Stimulated activated naive CD4-positive, alpha-beta T cell (primary cell): ENCODE measurements at regions not wholly inside any gene's neighbourhood (a gene's known extent, or its start where the extent isn't known, plus 50 kb on each side); places are given as distances from the start of the nearest gene placed in this dataset.

ENCODE experiments used
- DNase-seq, 6 experiments: peaks; one replicate each; lab custom pipeline; 2025; lab: John Stamatoyannopoulos, UW

DNA sequence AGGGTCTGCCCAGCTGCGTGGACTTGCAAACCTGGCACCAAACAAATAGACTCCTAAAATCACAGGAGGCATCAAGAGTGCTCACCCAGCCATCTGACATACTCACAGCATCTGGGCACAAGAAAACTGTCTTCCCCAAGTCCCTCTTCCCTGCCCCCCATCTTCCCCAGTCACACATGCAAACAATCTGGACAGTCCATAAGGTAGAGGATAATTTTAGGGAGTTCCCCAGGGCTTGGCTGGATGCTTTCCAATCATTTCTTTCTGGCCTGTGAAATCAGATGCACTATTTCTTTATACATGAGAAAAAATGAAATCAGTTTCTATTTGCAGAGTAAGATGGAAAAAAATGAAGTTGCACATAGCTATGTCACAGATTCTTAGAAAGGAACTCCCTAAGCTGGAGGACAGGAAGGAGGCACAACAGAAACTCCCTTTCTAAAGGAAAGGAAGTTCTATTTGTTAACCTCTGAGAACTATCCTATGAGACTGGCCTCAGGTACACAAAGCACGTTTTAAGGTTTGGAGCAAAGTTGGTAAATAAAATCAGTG, 342.3 kb downstream of the HNRNPD start:
- DNase-seq = no peak

GRCh38 chr4:82017680-82018079, 356.1 kb downstream of the HNRNPD start:
- peak in 2 of 6 experiments; percentile 1 to 2 for DNase-seq

GRCh38 chr4:82005158-82005557, 368.6 kb downstream of the HNRNPD start:
- DNase-seq = no peak

DNA sequence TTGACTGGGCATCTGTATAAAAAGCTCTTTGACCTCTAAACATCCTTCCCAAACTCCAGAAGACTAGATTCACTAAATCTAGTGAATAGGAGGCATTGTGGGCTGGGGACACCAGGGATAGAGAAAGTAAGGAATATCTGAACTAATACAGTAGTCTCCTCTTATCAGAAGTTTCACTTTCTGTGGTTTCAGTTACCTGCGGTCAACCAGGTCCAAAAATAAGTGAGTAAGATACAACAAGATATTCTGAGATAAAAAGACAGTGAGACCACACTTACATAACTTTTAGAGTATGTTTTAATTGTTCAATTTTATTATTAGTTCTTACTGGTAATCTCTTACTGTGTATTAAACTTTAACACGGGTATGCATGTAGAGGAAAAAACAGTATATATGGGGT, 376.5 kb downstream of the HNRNPD start:
- no peak for DNase-seq

DNA sequence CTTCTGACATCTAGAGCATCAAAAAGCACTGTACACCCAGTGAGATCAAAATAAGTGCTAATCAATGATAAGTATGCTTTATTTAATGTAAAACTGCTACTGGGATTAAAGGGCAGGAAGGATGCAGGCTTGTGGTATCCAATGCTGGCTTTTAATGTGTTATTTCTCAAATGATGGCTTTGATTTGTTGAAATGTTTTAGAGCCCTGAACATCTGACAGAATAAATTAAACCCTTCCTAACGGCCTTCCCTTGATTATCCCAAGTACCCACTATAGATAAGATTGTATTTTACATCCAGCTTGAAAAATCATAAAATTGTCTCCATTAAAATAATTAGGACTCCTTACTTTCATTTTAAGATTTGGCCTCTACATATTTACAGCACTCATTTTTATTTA, 382.9 kb downstream of the HNRNPD start:
- no peak for DNase-seq

DNA sequence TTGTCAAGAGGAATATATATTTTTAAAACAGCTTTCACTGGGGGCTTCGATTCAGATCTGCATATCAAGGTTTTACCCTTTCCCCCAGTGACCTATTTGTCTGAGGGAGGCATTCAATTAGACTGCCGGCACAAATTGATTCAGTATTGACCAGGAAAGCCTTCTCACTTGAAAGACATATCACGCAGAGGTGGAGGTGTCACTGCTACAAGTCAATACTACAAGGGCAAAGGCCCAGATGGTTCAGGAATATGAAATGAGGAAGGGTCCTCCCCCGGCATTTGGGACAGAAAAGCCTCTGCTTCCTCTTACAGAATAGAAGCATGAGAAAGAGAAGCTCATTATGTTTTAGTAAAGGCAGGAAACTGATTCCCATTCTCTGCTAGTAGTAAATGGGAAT, 383.6 kb downstream of the HNRNPD start:
- DNase-seq = no peak

DNA sequence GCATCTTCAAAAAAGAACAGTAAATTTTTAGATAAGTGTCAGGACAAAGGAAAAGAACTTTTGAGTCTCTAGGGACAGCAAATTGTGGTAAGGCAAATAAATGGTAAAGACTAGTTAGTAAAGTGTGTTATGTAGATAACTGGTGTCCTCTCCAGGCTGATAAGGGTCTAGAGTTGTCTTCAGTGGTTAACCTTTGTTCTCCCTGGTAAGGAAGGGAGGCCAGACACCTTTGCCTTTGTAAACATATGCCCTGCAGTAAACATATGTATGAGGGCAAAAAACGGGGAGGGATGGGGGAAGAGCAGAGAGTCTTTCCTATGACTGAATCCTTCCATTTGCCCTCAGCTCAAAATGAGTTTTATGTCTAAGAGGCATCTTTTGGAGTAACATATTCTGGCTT, 384.6 kb downstream of the HNRNPD start:
- no peak for DNase-seq

- DNase-seq = no peak
Observed at GRCh38 chr4:81988178-81988577, 385.6 kb downstream of the HNRNPD start.

- DNase-seq = no peak
Observed at GRCh38 chr4:81984746-81985145, 389.0 kb downstream of the HNRNPD start.

DNA sequence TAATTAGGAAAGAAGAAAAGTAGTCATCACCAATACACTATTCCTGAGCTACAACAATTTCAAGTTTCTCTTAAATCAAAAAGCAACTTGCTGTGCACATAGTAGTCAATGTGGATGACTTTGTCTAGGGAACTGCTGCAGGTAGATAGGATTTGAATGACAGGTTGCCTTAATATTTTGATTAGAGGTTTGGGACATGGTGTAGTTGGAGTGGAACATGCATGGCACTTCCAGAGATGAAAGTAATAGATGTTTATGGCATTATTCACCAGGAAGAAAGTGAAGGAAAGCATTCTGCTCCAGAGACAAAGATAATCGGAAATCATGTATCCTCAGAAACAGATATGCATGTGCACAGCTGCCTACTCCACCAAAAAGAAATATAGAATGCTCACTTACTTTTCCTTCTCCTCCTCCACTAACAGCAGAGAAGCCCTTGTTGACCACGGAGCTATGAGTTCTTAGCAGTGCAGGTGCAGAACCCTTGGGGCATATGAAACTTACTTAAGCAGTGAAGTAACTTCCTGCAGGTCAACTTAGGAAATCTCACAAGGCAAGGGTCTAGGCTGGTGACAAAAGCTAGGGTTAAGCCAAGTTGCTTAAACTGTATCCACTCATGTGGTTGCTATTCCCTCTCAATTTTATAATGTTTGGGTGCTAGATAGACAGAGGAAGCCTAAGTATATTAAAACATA, 390.8 kb downstream of the HNRNPD start:
- DNase-seq = no peak

DNA sequence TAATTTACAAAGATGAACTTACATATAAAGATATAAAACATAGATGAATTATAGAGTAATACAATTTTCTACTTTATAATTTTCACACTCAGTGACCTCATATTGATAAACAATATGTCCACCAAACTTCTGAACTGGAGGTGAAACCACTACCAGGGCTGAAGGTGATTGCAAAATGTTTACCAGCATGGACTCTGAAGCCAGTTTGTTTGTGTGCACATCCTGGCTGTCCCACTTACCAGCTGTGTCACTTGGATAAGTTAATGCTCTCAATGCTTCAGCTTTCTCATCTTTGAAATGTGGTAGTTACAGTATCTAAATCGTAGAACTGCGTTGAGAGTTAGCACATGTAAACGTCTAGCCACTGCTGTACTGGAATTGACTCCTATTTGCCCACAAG, 392.6 kb downstream of the HNRNPD start:
- no peak for DNase-seq

- DNase-seq = no peak
Observed at GRCh38 chr4:81974523-81974922, 399.3 kb downstream of the HNRNPD start.

DNA sequence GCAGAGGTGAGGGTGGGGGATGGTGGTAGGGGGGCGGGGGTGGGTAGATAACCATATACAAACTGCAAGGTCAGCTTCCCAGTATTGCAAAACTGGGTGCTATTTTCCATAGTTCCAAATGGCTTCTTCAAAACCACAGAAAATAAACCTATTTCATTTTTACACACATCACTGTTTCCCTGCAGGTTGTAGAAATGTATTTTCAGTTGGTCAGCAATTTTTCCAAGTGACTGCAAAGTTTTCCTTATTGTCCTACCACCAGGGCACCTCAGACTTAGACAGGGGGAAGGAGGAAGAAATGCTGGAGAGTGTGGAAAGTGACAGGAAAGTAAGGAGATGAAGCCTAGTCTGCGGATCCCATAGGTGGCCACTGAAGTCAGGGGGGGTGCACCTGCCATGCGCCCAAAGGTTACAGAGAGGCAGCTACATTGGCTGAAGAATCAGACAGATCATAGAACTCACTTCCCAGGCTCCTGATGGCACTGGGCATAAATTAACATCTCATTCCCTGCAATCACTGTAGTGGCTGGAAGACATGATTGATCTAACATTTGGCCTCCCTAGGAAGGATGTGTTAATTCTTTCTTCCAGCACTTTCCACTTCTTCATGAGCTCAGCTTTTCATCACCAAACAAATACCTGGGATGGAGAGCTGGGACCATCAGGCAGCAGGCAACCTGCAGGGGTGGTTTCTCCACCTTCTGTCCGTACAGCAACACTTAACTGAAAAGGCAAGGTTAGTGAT, 402.0 kb downstream of the HNRNPD start:
- no peak for DNase-seq

- no peak for DNase-seq
Observed at GRCh38 chr4:81971061-81971460, 402.7 kb downstream of the HNRNPD start.

GRCh38 chr4:81970454-81970853, 403.3 kb downstream of the HNRNPD start:
- DNase-seq = no peak

DNA sequence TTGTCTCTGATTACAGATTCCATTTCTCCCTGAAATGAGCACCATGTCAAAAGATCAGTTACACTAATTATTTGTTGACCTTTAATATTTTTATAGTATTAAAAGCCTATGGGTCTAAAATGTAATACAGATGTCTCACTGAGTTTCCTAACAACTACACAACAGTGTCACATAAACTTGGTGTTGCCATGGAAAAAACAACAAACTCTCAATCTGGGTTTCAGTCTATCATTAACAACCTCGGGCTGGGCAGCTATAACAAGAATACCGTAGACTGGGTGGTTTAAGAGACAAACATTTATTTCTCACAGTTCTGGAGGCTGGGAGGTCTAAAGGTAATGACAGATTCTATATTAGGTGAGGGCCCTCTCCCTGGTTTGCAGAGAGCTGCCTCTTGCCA, 407.1 kb downstream of the HNRNPD start:
- DNase-seq = no peak

DNA sequence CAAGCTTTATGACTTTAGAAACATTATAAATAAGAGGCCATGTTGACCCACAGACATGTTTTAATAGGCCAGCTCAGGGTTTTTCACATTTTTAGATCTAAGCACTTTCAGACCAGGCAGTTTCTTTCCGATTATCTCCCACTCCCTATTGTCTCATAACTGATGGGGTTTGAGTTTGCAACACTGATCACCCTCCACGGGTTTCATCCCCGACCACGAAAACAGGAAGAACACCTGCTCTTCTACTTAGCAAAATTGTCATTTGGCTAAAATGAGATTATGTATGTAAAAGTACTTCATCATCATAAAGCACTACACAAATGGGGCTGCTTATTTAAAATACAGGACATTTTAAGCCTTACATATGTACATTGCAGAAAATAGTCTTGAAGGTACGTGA, 407.9 kb downstream of the HNRNPD start:
- no peak for DNase-seq

- DNase-seq = no peak
Observed at GRCh38 chr4:81965454-81965853, 408.3 kb downstream of the HNRNPD start.

DNA sequence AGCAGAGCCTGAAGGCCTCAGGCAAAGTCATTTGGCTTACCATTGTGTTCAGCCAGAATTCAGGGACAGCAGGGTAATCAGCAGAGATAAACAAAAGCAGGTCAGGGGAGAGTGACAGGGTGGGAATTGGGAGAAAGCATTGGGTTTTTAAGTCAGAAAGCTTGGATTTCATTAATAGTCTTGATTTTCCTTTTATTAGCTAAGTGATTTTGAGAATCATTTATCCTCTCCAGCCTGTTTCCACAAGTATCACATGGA, 410.1 kb downstream of the HNRNPD start:
- DNase-seq = no peak

DNA sequence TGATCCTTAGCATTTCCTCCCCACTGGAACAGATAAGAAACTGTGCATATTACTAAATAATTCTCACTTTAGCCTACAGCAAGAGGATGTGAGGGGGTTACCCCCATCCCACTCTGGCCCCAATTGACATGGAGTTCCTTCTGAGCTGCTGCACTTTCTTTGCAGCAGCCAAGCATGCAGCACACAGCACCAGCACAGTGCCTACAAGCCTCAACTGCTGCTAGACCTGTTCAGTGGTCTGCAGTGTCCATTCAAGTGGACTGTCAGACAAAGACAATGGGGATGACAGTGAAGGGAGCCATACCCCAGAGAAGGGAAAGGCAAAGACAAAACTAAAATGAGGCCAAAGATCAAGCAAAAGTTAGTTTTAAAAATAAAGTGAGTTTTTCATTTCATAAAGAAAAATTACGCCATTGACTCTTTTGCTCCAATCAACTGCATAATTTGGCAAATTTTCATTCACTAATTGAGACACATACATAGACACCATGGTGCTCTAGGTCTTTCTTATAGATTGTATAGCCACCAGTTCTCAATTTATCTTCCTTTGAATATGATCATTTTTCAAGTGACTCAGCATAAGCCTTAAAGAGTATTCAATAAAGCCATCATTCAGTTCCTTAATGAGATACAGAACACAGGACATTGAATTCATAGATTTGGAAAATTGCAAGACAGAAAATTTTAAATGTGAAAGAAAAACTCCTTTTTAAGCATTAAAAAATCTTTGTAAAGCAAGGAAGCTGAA, 410.6 kb downstream of the HNRNPD start:
- no peak for DNase-seq

DNA sequence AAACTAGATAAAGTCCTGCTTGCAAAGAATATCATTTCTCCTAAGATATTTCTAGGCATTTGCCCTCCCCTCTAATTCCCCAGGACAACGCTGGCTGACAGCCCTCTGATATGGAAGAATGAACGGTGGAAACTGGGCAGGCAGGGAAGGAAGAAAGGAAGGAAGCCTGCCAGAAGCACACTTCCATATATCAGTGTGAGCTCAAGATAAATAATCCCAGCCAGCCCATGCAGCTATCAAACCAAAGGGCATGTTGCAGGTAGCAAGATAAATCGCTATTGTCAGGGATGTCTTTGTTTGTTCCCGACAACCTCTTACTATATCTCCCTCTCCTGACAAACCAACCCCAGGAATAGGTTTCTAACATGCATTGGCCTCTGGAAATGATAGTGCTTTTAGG, 412.8 kb downstream of the HNRNPD start:
- no peak for DNase-seq

DNA sequence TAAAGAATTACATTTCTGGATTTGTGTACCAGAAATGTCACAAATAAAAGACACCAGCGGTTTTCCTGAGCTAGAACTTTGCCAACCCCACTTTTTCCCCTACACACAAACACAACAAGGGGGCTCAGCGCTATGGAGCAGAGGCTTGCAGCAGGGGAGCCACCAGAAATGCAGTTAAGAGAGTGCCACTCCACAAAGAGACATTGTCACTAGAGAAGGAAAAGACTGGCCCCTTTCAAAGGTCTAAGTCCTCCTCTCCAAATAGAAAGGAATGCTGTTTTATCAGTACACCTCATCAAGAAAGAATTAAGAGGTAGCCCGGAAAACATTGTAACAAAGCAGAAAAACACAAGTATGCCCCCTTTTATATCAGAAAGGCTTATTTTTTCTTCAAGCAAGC, 419.5 kb downstream of the HNRNPD start:
- DNase-seq = no peak

DNA sequence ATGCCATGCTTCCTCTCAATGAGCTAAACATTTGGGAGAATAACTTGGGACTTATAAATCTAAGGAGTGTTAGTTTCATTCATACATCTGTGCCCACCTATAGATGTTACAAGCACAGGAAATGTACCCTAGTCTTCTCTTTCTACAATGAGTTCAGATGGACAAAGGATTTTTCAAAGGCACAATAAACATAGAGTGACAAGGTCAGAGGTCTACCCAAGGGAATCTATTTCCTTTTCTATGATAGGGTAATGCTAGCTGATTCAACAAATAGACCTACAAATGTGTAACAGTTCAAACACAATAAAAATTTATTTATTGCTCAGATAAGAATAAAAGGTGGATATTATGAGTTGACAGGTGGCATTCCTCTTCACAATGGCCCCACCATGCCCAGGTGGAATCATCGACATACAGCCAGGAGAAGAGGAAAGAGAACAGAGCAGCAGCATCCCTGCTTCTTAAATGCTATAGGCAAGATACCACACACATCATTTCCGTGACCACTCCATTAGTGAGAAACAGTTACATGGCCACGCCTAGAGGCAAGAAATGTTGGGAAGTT, 421.8 kb downstream of the HNRNPD start:
- no peak for DNase-seq
